ENCODE measurements at regions not wholly inside any gene's neighbourhood (a gene's known extent, or its start where the extent isn't known, plus 50 kb on each side); places are given as distances from the start of the nearest gene placed in this dataset.

DNA sequence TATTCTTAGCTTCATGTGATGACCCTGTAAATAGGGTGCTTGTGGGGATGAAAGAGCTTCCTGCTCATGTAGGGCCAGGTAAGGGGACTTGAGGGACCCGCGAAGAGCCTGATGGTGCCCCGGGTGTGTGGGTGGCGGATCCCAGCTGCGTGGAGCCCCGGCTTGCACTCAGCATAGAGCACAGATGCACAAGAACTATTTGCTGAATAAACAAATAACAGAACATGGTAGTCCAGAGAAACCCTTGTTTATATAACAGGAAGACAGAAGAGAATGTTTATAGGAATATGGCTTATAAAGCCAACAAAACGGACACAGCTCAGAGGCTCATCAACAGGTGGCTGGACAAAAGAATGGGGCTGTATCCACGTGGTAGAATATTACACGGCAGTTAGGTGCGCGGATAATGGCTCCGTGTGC, 106.9 kb upstream of the COL5A1 start:
- TF ChIP-seq GATA2 (IDR thresholded peaks at IDR 0.05; ENCODE audit: low read depth, low read length) (no peak), GATA3 (IDR thresholded peaks at IDR 0.05; ENCODE audit: low read depth, low read length) (no peak)

Data from SH-SY5Y (cell line).